HG03342 (cell line): ENCODE measurements at regions not wholly inside any gene's neighbourhood (a gene's known extent, or its start where the extent isn't known, plus 50 kb on each side); places are given as distances from the start of the nearest gene placed in this dataset.
"Not testable (repeated sequence)": the region's sequence is repeated elsewhere in the genome, so short reads cannot be mapped to it uniquely, and the experiment has no call there.

ENCODE experiments used
- ATAC-seq: cut with Tn5 transposase; IDR thresholded peaks from one replicate; pipeline ENCODE4 v1.9.1; 2021; ENCODE audit warnings: mild to moderate bottlenecking, moderate library complexity; ENCODE audit not compliant: unreplicated experiment

DNA sequence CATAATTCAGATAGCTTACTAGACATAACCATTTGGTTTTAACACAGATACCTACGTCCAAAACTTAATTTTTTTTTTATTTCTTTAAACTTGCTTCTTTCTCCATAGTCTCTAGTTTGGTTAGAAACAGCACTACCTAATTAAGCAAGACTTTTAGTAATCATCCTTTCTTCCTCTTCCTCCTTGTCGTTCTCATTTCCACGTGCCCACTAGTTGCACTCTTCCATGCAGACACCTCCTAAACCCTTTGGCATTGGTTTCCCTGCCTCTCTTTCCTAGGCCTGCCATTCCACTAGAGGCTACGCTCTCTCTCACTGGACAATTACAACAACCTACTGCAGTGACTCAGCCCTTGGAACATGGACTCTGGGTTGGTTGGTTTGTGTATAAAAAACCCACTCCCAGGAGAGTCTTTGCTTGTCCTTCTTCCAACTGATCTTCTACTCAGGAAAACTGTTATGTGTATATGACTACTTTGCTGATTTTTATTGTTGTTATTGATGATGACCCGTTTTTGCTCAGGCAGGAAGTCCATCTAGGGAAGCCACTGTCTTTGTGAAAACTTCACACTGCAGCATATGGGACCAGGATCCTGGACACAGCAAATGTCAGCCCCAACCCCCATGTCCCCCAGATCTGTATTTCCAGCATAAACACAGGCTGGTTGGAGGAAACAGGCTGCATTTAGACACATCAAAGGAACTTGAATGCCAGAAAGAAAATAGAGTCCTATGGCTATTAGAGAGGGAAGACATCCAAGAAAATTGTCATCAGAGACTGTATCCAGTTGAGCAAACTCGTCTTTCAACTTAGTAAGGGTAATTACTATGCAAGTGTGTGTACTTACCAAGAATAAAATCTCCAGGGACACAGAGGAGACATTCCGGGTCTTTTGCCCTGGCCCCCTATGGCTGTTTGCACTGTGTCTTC lies 503.2 kb downstream of the GADD45G start:
- no peak for ATAC-seq

DNA sequence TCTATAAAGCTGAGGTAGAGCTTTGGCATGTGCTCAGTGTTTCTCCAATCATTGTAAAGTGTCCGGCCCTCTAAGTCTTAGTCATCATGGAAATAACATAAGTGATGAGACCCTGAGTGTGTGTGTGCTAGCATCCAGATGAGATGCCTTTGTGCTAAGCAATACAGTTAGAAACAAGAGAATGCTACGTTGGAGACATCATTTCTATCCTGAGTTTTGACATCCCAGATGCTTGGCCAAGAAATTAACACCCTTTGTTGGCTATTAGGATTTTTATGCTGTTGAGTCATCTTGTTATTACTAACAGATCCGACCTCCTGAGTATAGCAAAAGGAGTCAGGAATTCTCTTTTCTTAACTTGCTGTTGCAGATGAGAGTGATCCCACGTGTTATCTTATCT lies 508.0 kb downstream of the GADD45G start:
- ATAC-seq, result no peak

GRCh38 chr9:90114641-90115425 lies 510.0 kb downstream of the GADD45G start:
- no peak for ATAC-seq

GRCh38 chr9:90121762-90122161 lies 517.0 kb downstream of the GADD45G start:
- no peak for ATAC-seq

- no peak for ATAC-seq
These were observed 517.7 kb downstream of the DIRAS2 start for GRCh38 chr9:90124961-90125360.

DNA sequence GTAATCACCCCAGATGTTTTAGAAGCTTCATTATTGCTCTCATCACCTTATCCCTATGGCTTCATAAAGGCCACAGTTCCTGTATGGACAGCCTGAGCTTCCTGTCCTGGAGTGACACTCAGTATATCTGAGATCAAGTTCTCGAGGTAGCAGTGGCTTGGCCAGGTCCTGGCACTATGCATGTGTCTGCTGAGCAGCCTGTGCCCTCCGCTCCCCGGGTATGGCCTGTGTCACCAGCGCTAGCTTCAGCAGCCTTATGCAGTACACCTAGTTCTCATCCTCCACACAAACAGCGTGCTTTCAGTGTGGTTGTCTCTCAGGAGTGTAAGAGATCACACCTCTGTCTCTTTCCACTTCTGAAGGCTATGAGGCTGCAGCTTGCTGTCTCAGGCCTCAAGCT lies 514.7 kb downstream of the DIRAS2 start:
- ATAC-seq, result no peak

DNA sequence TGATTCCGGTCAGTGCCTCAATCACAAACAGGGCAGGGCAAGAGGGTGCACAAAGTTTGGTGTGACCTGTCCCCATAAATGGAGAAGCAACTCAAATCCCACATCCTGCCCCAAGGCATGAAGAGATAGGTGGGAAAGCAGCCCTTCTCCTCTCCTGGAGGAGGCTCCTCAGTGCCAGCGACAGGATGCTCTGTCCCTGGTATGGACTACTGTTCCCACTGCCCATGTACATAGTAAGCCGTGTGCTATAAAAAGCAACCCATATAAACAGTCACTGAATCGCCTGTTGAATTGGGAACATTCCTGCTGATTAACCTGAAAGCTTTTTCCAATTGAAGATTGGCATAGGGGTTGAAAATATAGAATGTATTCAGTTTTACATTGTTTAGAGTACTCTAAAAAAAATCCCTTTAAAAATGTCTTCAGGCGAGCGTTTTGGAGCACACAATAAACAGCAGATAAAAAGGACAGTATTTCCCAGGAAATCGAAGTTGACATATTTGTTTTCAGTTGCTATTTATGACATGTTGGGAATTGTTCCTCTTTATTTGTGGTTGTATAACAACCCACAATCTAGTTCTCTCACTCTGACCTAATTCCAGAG lies 513.9 kb downstream of the DIRAS2 start:
- ATAC-seq, result no peak

- no peak for ATAC-seq
These were observed 513.2 kb downstream of the DIRAS2 start for GRCh38 chr9:90129446-90129845.

GRCh38 chr9:90131568-90131967 lies 511.1 kb downstream of the DIRAS2 start:
- no peak for ATAC-seq

DNA sequence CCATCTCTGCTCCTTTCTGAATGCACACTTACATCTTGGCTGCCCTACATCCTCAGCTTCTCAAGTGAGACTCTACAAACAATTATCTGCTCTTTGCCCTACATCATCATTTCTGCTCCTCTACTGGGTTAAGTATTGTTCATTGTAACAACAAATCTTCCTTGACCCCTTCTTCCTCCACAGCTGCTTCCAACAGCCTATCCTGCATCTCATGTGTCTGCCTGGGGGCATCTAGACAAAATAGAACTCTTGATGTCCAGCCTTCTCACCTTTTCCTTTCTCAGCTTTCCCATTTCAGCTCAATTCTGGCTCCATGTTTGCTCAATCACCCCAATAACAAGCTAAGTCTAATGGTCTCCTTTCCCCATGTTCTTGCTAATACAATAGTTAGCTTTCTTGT lies 509.8 kb downstream of the DIRAS2 start:
- no peak for ATAC-seq

DNA sequence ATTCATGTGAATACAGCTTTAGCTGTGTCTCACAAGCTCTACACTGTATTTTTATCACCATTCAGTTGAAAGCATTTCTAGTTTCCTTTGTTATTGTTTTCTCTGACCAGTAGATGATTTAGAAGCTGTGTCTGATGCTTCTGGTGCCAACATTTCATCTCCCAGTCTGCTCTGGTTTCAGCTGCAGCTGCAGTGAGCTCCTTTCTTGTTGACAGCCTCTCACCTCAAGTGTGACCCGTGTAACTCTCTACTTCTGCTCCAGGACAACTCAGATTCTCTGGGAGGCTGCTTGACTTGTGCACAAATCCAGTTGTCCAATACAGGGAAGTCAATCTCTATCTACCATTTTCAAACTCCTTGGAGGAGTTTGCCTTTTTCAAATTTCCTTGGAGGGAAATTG lies 504.8 kb downstream of the DIRAS2 start:
- ATAC-seq, result no peak

- no peak for ATAC-seq
These were observed 502.3 kb downstream of the DIRAS2 start for GRCh38 chr9:90140131-90140818.

GRCh38 chr9:90141723-90142122 lies 500.9 kb downstream of the DIRAS2 start:
- no peak for ATAC-seq

GRCh38 chr9:90142580-90142979 lies 500.0 kb downstream of the DIRAS2 start:
- no peak for ATAC-seq

- no peak for ATAC-seq
These were observed 495.2 kb downstream of the DIRAS2 start for GRCh38 chr9:90147426-90147825.

DNA sequence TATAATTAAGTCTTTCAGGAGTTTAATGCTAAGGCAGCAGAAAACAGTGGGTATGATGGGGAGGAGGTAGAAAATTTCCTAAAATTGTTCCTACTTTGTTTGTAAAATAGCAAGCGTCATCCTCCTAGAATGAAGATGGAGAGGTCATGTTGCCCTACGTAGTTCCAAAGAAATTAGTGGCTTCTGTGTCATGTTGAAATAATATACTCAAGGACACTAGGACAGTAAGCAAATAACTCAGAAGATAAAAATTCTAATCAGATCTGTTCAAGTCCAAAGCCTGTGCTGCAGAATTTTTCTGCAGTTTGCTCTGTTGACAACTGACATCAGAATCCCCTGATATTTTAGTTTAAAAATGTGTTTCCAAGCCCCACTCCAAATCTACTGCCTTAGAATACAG lies 486.3 kb downstream of the DIRAS2 start:
- ATAC-seq, result no peak

GRCh38 chr9:90162326-90162725 lies 480.3 kb downstream of the DIRAS2 start:
- no peak for ATAC-seq

- ATAC-seq, result no peak
These were observed 479.8 kb downstream of the DIRAS2 start for GRCh38 chr9:90162819-90163218.

- ATAC-seq, result no peak
These were observed 477.3 kb downstream of the DIRAS2 start for GRCh38 chr9:90165281-90165680.

DNA sequence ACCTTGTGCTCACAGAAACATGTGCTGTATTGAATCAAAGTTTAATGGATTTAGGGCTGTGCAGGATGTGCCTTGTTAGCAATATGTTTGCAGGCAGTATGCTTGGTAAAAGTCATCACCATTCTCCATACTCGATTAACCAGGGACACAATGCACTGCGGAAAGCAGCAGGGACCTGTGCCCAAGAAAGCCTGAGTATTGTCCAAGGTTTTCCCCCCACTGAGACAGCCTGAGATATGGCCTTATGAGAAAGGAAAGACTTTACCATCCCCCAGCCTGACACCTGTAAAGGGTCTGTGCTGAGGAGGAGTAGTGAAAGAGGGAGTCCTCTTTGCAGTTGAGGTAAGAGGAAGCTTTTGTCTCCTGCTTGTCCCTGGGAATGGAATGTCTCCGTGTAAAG lies 476.2 kb downstream of the DIRAS2 start:
- ATAC-seq, result not testable (repeated sequence)

GRCh38 chr9:90167914-90168313 lies 474.7 kb downstream of the DIRAS2 start:
- no peak for ATAC-seq
